ENCODE measurements at regions not wholly inside any gene's neighbourhood (a gene's known extent, or its start where the extent isn't known, plus 50 kb on each side); places are given as distances from the start of the nearest gene placed in this dataset.

GRCh38 chr10:78832281-78832680 lies 236.5 kb upstream of the ZMIZ1 start:
- CTCF ChIA-PET, result no interaction called here
- H2AFZ ChIP-seq (ENCODE audit: insufficient read depth, low read depth, low read length, poor library complexity, severe bottlenecking), result no peak overlapping the region
- no peaks in the 10 kb centered on the region for H3K79me2 ChIP-seq (ENCODE audit: control insufficient read depth, insufficient read depth, low read length)
- no peaks in the 10 kb centered on the region for H3K36me3 ChIP-seq (replicated peaks in 1 of 2; ENCODE audit: control extremely low read depth in 1 of 2, control insufficient read depth in 1 of 2, extremely low read depth in 1 of 2, insufficient read depth in 2 of 2, low read length in 1 of 2)
- Mint-ChIP-seq H3K27me3 (peaks cover 40% of the 10 kb centered on the region), H3K9me3 (ENCODE audit: insufficient read depth) (peaks cover 5% of the 10 kb centered on the region), H3K27ac (no peak overlapping the region), H3K4me1 (no peaks in the 10 kb centered on the region), H3K4me3 (no peak overlapping the region)
- H3K27me3 ChIP-seq (replicated peaks in 1 of 4; ENCODE audit: control extremely low read depth in 1 of 4, control insufficient read depth in 3 of 4, insufficient read depth in 4 of 4, low read length in 3 of 4), result peaks cover 0 to 15% (median 10%) of the 10 kb centered on the region in 4 experiments
- no peak overlapping the region for H3K4me3 ChIP-seq (ENCODE audit: control extremely low read depth in 1 of 5, extremely low read depth in 1 of 5, insufficient read depth in 1 of 5, low read depth in 2 of 5, low read length in 4 of 5)
- TF ChIP-seq EZH2 (IDR thresholded peaks at IDR 0.05; ENCODE audit: borderline replicate concordance, insufficient read depth, low read depth, low read length, poor library complexity, severe bottlenecking), result no peak
- no peak for TF ChIP-seq CTCF (IDR thresholded peaks at IDR 0.05)
- no peak overlapping the region for H3K27ac ChIP-seq (ENCODE audit: low read length in 2 of 2)
- H4K20me1 ChIP-seq (ENCODE audit: control insufficient read depth, insufficient read depth, low read length, poor library complexity, severe bottlenecking), result no peaks in the 10 kb centered on the region
- DNase-seq (no peak), ATAC-seq (ENCODE audit: low read depth) (no peak)
- 100% methylated on average over 2 of the region's 2 CpGs for WGBS (ENCODE audit: insufficient coverage)
- no peak overlapping the region for H3K9ac ChIP-seq (ENCODE audit: low read length)
- H3K9me3 ChIP-seq (ENCODE audit: control extremely low read depth in 1 of 3, control insufficient read depth in 2 of 3, insufficient read depth in 1 of 3, low read length in 2 of 3), result peaks cover 0 to 13% (median 4%) of the 10 kb centered on the region in 3 donors
- intact Hi-C loops (cut with micrococcal nuclease), result no loop called here
- POLR2A ChIA-PET, result no interaction called here
- no peak overlapping the region for H3K4me2 ChIP-seq (replicated peaks; ENCODE audit: low read depth, low read length, poor library complexity, severe bottlenecking)
- H3K4me1 ChIP-seq (ENCODE audit: control insufficient read depth in 2 of 2, insufficient read depth in 2 of 2, low read length in 2 of 2), result no peaks in the 10 kb centered on the region

- Histone ChIP-seq H3K4me3 (ENCODE audit: control extremely low read depth in 1 of 5, extremely low read depth in 1 of 5, insufficient read depth in 1 of 5, low read depth in 2 of 5, low read length in 4 of 5) (no peak overlapping the region), H3K27me3 (replicated peaks in 1 of 4; ENCODE audit: control extremely low read depth in 1 of 4, control insufficient read depth in 3 of 4, insufficient read depth in 4 of 4, low read length in 3 of 4) (peaks cover 0 to 16% (median 5%) of the 10 kb centered on the region in 4 experiments), H4K20me1 (ENCODE audit: control insufficient read depth, insufficient read depth, low read length, poor library complexity, severe bottlenecking) (no peaks in the 10 kb centered on the region), H3K27ac (ENCODE audit: low read length in 2 of 2) (no peak overlapping the region), H3K79me2 (ENCODE audit: control insufficient read depth, insufficient read depth, low read length) (no peaks in the 10 kb centered on the region), H3K4me1 (ENCODE audit: control insufficient read depth in 2 of 2, insufficient read depth in 2 of 2, low read length in 2 of 2) (no peaks in the 10 kb centered on the region), H3K36me3 (replicated peaks in 1 of 2; ENCODE audit: control extremely low read depth in 1 of 2, control insufficient read depth in 1 of 2, extremely low read depth in 1 of 2, insufficient read depth in 2 of 2, low read length in 1 of 2) (no peaks in the 10 kb centered on the region), H3K9ac (ENCODE audit: low read length) (no peak overlapping the region), H3K9me3 (ENCODE audit: control extremely low read depth in 1 of 3, control insufficient read depth in 2 of 3, insufficient read depth in 1 of 3, low read length in 2 of 3) (peaks cover 0 to 4% (median 0%) of the 10 kb centered on the region in 3 donors), H3K4me2 (replicated peaks; ENCODE audit: low read depth, low read length, poor library complexity, severe bottlenecking) (no peak overlapping the region), H2AFZ (ENCODE audit: insufficient read depth, low read depth, low read length, poor library complexity, severe bottlenecking) (no peak overlapping the region)
- no peak for ATAC-seq (ENCODE audit: low read depth)
- POLR2A ChIA-PET, result no interaction called here
- H3K27me3 Mint-ChIP-seq, result peaks cover 40% of the 10 kb centered on the region
- CTCF ChIA-PET, result no interaction called here
- TF ChIP-seq CTCF (IDR thresholded peaks at IDR 0.05), result no peak
- TF ChIP-seq EZH2 (IDR thresholded peaks at IDR 0.05; ENCODE audit: borderline replicate concordance, insufficient read depth, low read depth, low read length, poor library complexity, severe bottlenecking), result no peak
- H3K4me3 Mint-ChIP-seq, result no peak overlapping the region
- peaks cover 12% of the 10 kb centered on the region for H3K9me3 Mint-ChIP-seq (ENCODE audit: insufficient read depth)
- H3K27ac Mint-ChIP-seq, result no peak overlapping the region
- no peaks in the 10 kb centered on the region for H3K4me1 Mint-ChIP-seq
- DNase-seq, result no peak
- 95% methylated on average over 2 of the region's 5 CpGs for WGBS (ENCODE audit: insufficient coverage)
- intact Hi-C loops (cut with micrococcal nuclease), result no loop called here
Measured at GRCh38 chr10:78838141-78838657, 230.6 kb upstream of the ZMIZ1 start.
